ENCODE measurements at regions not wholly inside any gene's neighbourhood (a gene's known extent, or its start where the extent isn't known, plus 50 kb on each side); places are given as distances from the start of the nearest gene placed in this dataset.

DNA sequence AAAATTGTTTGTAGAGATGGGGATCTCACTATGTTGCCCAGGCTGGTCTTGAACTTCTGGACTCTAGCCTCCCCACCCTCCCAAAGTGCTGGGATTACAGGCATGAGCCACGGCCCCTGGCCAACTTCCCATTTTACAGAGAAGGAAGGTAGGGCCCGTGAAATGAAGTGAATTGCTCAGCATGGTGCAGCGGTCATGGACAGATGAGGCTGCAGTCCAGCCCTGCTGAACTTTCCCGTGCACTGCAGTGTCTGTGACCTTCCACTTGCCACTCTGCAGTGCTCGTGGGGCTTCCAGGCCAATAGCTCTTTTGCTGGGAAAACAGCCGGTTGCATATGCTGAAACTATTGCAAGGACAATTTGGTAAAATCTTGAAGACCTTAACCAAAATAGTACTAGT lies 454.4 kb upstream of the FAT1 start:
- Histone ChIP-seq H3K9ac (no peak overlapping the region), H3K27ac (no peak overlapping the region), H3K4me2 (no peak overlapping the region), H3K4me1 (peaks cover 0 to 1% (median 0%) of the 10 kb centered on the region in 10 experiments; a peak in 3 of 20 replicates), H4K20me1 (no peaks in the 10 kb centered on the region), H3K4me3 (no peak overlapping the region), H3K36me3 (no peaks in the 10 kb centered on the region), H3K9me3 (replicated peaks in 1 of 11) (no peaks in the 10 kb centered on the region), H3K27me3 (no peaks in the 10 kb centered on the region)
- TF ChIP-seq Cebpa-rat (IDR thresholded peaks at IDR 0.05): no peak

DNA sequence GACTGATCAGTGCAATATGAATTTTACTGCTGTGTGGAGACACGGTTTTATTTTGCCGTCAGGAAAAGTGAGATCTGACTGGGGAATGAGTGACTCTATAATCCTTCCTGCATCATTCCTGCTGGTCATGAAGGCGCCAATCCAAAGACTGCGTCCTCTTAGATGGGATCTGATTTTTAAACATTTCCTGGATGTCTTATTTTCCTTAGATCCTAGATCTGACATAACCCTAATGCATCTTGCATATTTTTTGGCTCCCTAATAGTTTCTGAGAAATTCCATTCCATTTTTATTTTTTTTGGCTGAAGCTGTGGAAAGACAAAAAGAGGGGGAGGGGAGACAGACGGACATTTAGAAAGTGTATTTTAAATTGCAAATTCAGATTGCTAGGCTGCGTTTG lies 454.9 kb upstream of the FAT1 start:
- Histone ChIP-seq H3K36me3 (no peaks in the 10 kb centered on the region), H3K4me2 (no peak overlapping the region), H3K4me3 (no peak overlapping the region), H3K4me1 (peaks cover 0 to 6% (median 5%) of the 10 kb centered on the region in 10 experiments; a peak in 10 of 20 replicates), H4K20me1 (no peaks in the 10 kb centered on the region), H3K9ac (no peak overlapping the region), H3K27ac (no peak overlapping the region), H3K9me3 (replicated peaks in 1 of 11) (no peaks in the 10 kb centered on the region), H3K27me3 (no peaks in the 10 kb centered on the region)
- no peak for TF ChIP-seq Cebpa-rat (IDR thresholded peaks at IDR 0.05)

DNA sequence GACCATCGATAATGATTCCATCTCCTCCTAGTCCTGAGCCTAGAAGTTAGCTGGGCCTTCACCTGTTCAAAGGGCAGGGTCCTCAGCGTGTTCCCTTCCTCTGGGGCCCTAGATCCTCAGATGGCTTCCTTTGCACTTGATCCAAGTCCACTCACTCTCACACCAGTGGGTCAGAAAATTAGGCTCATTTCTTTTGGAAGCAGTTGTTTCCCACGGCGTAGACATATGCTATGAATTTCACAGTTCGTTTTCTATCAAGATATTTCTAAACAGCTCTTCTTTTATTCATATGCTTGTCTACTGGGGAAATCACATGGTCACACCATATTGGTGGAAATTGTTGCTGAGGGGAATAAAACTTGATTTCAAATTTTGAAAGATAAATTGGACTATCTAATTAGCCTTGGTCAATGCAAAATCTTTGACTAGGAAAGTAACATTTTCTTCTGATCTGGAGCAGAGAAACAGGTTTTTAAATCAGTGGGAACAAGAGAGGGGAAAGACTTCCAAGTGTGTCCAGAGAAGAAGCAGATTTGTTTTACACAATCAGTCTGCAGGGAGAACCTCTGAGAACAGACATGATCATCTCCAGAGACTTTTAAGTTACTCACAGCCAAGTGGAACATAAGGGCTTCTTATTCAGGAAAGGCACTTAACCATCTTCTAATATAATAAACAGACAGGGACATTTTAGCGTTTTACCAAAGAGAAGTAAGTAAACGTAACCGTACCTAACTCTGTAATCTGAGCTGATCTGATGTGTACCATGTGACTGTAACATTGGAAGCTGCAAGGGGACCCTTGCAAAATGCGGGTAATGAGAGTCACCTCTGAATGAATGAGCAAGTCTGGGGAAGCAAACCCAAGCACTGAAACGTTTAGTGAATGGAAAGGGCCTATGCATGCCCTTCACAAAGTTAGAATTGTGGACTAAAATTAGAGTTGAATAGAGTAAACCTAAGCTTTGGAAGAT lies 455.7 kb upstream of the FAT1 start:
- no peaks in the 10 kb centered on the region for H4K20me1 ChIP-seq
- H3K9ac ChIP-seq: no peak overlapping the region
- H3K27ac ChIP-seq: no peak overlapping the region
- H3K36me3 ChIP-seq: no peaks in the 10 kb centered on the region
- H3K4me1 ChIP-seq: peaks cover 0 to 13% (median 9%) of the 10 kb centered on the region in 10 experiments; a peak in 10 of 20 replicates
- no peak overlapping the region for H3K4me2 ChIP-seq
- no peaks in the 10 kb centered on the region for H3K9me3 ChIP-seq (replicated peaks in 1 of 11)
- no peak for TF ChIP-seq Cebpa-rat (IDR thresholded peaks at IDR 0.05)
- no peak overlapping the region for H3K4me3 ChIP-seq
- H3K27me3 ChIP-seq: no peaks in the 10 kb centered on the region

DNA sequence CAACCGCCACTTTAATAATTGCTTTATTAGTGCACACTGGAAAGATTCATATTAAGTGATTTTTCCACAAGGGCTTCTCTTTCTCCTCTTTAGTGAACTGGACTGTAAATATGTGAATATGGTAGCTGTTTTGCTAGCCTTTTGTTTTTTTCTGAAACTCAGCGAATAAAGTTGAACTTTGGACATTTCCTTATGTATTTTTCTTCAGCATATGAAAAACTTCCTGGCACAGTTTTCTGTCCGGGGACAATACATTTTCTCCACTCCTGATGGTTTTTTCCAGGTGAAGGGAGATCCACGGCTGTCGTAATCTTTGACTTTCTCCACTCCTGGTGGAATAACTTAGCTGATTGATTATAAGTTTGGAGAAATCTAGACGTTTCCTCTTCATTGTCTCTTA lies 457.4 kb upstream of the FAT1 start:
- no peaks in the 10 kb centered on the region for H3K9me3 ChIP-seq (replicated peaks in 1 of 11)
- no peaks in the 10 kb centered on the region for H4K20me1 ChIP-seq
- H3K9ac ChIP-seq: no peak overlapping the region
- TF ChIP-seq Cebpa-rat (IDR thresholded peaks at IDR 0.05): no peak
- H3K4me2 ChIP-seq: no peak overlapping the region
- H3K27me3 ChIP-seq: no peaks in the 10 kb centered on the region
- no peaks in the 10 kb centered on the region for H3K36me3 ChIP-seq
- H3K4me3 ChIP-seq: no peak overlapping the region
- no peak overlapping the region for H3K27ac ChIP-seq
- H3K4me1 ChIP-seq: peaks cover 0 to 15% (median 9%) of the 10 kb centered on the region in 10 experiments; a peak in 10 of 20 replicates

DNA sequence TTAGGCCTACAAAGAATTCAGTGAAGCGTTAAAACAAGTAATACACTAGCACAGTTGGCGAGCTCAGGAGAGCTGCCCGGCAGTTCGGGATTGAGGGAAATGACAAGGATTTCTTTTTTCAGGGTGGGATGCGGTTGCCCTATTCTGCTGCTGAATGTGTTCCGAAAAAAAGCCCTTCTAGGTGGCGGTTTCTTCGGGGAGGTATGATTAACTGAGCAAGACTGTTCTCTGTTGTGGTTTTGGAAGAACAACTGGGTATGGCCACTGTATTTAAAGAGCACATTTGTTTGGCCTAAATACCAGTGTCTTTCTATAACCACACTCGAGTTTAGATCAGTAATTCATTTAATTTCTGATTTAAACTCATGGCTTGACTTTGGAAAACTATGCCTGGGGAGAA lies 459.7 kb upstream of the FAT1 start:
- Histone ChIP-seq H3K9ac (no peak overlapping the region), H3K36me3 (no peaks in the 10 kb centered on the region), H3K9me3 (replicated peaks in 1 of 11) (no peaks in the 10 kb centered on the region), H3K4me3 (no peak overlapping the region), H4K20me1 (no peaks in the 10 kb centered on the region), H3K27me3 (no peaks in the 10 kb centered on the region), H3K4me1 (peaks cover 0 to 17% (median 10%) of the 10 kb centered on the region in 10 experiments; a peak in 10 of 20 replicates), H3K4me2 (peak overlapping the region in 7 of 11 experiments; percentile 4 to 47 (median 17); a peak in 9 of 22 replicates), H3K27ac (no peak overlapping the region)
- no peak for TF ChIP-seq Cebpa-rat (IDR thresholded peaks at IDR 0.05)

DNA sequence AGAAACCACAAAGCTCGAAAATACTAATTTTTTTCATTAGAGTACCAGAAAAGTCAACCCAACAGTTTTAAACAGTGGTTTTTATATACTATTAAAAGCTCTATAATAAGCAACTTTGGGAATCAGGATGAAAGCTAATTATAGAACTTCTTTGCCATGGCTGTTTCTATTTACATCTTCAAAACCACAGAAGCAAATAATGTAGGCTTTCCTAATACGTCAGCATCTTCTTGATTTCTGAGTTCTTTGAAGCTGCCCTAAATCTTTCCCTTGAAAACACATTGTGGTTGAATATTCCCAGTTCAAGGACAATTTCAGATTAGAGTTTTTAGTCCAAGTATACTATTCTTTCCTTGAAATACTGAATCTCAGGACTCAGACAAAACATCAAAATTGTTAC lies 460.2 kb upstream of the FAT1 start:
- Histone ChIP-seq H3K36me3 (no peaks in the 10 kb centered on the region), H3K27ac (no peak overlapping the region), H3K27me3 (no peaks in the 10 kb centered on the region), H3K9ac (no peak overlapping the region), H4K20me1 (no peaks in the 10 kb centered on the region), H3K4me1 (peaks cover 0 to 19% (median 10%) of the 10 kb centered on the region in 10 experiments; a peak in 10 of 20 replicates), H3K4me2 (peak overlapping the region in 7 of 11 experiments; percentile 4 to 47 (median 17); a peak in 7 of 22 replicates), H3K4me3 (no peak overlapping the region), H3K9me3 (replicated peaks in 1 of 11) (no peaks in the 10 kb centered on the region)
- no peak for TF ChIP-seq Cebpa-rat (IDR thresholded peaks at IDR 0.05)

DNA sequence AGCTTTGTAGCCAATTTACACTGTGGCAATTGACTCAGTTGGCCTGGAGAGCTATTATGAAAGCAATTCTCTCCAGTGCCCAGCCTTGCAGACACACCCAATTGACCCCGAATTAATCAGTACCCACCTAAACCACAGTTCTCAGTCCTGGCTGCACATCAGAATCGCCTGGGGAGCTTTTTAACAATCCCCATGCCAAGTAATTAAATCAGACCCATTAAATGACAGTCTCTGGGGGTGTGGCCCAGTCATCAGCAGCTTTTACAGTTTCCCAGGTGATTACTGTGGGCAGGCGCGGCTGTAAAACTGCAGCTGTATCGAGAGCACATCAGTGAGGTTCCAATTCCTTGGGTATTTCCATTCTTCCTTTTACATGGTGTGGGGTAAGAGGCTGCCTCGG lies 460.9 kb upstream of the FAT1 start:
- no peak for TF ChIP-seq Cebpa-rat (IDR thresholded peaks at IDR 0.05)
- Histone ChIP-seq H3K4me2 (peak overlapping the region in 1 of 11 experiments; percentile 4; a peak in 1 of 22 replicates), H3K27ac (no peak overlapping the region), H3K36me3 (no peaks in the 10 kb centered on the region), H3K9ac (no peak overlapping the region), H3K4me1 (peaks cover 0 to 19% (median 10%) of the 10 kb centered on the region in 10 experiments; a peak in 10 of 20 replicates), H3K9me3 (replicated peaks in 1 of 11) (no peaks in the 10 kb centered on the region), H4K20me1 (no peaks in the 10 kb centered on the region; a peak in 1 of 22 replicates), H3K27me3 (no peaks in the 10 kb centered on the region), H3K4me3 (no peak overlapping the region)

DNA sequence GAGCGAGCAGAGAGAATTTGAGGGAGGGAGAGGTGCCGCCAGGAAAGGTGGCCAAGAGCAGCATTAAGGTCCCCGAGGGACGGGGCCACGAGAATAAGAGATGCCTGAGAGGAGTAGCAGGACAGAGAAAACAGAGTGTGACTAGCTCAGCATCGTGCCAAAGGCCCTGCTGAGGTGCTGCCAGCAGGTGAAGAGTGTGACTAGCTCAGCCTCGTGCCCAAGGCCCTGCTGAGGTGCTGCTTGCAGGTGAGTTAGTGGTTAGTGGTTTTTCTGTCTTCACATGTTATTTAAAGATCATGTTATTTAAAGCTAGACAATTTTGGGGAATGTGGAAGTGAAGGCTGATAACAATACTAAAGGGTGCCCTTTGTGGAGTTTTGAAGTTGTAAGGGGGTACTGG lies 464.5 kb upstream of the FAT1 start:
- Histone ChIP-seq H3K27ac (no peak overlapping the region), H3K4me1 (peaks cover 0 to 17% (median 9%) of the 10 kb centered on the region in 10 experiments; a peak in 10 of 20 replicates), H3K4me3 (no peak overlapping the region), H3K36me3 (no peaks in the 10 kb centered on the region), H3K27me3 (no peaks in the 10 kb centered on the region), H4K20me1 (no peaks in the 10 kb centered on the region; a peak in 1 of 22 replicates), H3K9ac (no peak overlapping the region), H3K4me2 (peak overlapping the region in 1 of 11 experiments; percentile 13; a peak in 2 of 22 replicates), H3K9me3 (replicated peaks in 1 of 11) (no peaks in the 10 kb centered on the region)
- TF ChIP-seq Cebpa-rat (IDR thresholded peaks at IDR 0.05): no peak

DNA sequence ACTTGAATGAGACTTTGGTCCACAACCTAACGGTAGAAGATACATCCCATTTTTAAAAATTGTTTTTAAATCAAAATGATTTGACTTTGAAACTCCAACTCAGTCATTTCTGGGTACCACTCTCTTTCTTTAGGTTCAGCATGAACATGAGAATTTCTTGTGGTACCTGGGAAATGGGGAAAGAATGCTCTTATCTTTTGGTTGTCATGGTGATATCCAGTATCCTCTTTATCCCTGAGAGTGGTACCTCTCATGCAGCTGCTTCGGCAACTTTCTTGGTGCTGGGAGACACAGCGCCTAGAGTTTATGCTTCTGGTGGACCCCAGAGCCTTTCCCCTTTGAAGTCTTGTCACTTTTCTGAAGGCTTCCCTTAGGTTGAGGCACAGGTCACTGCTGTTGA lies 465.1 kb upstream of the FAT1 start:
- Histone ChIP-seq H3K27me3 (no peaks in the 10 kb centered on the region), H3K4me2 (no peak overlapping the region), H3K4me1 (peaks cover 0 to 11% (median 4%) of the 10 kb centered on the region in 10 experiments; a peak in 10 of 20 replicates), H3K4me3 (no peak overlapping the region), H3K9ac (no peak overlapping the region), H4K20me1 (no peaks in the 10 kb centered on the region; a peak in 1 of 22 replicates), H3K27ac (no peak overlapping the region), H3K36me3 (no peaks in the 10 kb centered on the region), H3K9me3 (replicated peaks in 1 of 11) (no peaks in the 10 kb centered on the region)
- no peak for TF ChIP-seq Cebpa-rat (IDR thresholded peaks at IDR 0.05)

All from BLaER1 treated with 17β-estradiol and CSF1 and Interleukin-3, amounts not matched to agents 10 nM and 100 nM (cell line).